ENCODE measurements at regions not wholly inside any gene's neighbourhood (a gene's known extent, or its start where the extent isn't known, plus 50 kb on each side); places are given as distances from the start of the nearest gene placed in this dataset.
"Not testable (repeated sequence)": the region's sequence is repeated elsewhere in the genome, so short reads cannot be mapped to it uniquely, and the experiment has no call there.

DNA sequence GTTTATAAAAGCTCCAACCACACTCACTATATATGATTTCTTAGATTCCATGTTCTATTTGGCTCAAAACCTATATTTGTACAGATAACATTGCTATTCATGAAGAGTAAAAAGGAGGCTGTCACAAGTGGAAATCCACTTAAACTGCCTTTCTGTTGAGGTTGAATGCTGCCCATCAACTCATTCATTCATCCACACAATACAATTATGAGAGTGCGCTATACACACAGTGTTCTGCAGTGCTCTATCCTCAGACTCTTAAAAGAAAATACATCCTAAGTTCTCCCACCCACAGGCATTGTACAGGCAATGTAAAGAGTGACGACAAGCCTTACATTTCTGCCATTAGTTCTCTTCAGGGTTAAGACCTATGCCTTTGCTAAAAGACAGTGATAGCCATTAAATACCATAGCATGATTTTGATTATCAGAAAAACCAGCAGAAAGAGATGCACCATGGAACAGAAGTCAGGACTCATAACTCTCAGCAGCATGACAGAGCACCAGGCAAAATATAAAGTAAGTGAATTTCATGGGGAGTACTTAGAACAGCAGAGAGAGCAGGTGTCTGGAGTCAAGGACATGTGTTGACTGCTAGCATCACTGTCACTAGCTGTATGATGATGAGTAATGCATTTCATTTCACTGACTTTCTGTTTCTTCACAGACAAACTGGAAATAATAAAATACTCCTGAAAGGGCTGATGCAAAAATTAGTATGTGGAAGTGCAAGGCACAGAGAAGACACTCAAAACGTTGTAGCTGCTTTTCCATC is 218.0 kb downstream of the RBM26 start:
- no peak for DNase-seq

DNA sequence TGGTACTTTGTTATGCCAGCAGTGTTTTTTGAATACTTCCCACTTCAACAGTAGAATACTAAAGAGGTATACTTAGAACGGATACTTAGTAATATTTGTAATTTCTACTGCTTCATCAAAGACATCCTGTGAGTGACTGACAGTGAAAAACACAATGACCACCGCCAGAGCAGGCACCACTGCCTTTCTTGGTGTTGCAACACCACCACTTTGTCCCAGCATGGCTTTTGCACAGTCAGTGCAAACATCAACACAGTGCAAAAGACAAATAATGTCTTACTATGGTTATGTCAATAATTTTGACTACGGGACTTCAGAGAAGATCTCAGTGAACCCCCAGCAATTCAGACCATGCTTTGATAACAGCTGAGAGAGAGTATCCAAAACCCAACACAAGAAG is 220.5 kb downstream of the RBM26 start:
- peak; percentile 54 for DNase-seq

DNA sequence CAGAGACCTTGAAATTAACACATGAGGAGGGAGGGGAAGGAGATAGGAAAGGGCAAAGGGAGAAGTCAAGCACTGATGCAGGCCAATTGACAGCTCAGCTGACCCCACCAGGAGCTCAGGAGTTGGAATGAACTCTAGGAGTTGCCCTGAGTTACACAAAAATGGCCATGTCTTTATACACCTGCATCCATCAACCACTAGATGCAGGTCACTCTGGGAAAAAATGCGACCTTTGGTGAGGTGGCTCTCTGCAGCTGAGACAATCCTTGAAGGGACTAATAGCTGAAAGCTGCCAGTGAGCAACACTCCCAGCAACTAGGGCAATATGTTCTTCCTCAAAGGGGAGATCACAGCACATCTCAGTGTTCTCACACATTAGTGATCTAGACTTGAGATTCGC is 222.8 kb downstream of the RBM26 start:
- DNase-seq: no peak

DNA sequence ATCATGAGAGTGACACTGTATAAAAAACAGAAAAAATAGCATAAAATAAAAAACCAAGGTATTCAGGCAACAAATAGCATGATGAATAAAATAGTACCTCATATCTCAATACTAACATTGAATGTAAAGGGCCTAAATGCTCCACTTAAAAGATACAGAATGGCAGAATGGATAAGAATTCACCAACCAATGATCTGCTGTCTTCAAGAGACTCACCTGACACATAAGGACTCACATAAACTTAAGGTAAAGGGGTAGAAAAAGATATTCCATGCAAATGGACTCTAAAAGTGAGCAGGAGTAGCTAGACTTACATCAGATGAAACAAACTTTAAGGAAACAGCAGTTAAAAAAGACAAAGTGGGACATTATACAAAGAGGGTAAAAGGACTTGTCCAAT is 232.4 kb downstream of the RBM26 start:
- DNase-seq: not testable (repeated sequence)

GRCh38 chr13:79172924-79173323 is 233.1 kb downstream of the RBM26 start:
- not testable (repeated sequence) for DNase-seq

GRCh38 chr13:79171141-79172061 is 234.7 kb downstream of the RBM26 start:
- no peak for DNase-seq

GRCh38 chr13:79160818-79161217 is 245.2 kb downstream of the RBM26 start:
- DNase-seq: no peak

- DNase-seq: no peak
These were observed 250.2 kb downstream of the RBM26 start for GRCh38 chr13:79155883-79156282.

DNA sequence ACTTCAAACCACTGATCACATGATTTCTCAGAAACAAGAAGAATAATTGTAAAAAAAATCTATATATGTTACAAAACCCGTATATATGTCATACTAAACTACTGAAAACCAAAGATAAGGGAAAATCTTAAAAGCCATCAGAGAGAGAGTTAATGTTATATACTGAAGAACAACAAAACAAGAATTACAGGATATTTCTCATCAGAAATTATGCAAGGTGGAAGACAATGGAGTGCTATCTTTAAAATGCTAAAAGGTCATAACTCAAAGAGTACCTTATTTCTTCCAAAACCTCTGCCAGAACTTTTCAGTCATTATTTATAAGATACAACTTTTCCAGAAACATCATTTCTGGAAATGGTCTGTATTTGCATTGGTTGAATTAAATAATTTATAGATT is 256.8 kb downstream of the RBM26 start:
- DNase-seq: no peak

DNA sequence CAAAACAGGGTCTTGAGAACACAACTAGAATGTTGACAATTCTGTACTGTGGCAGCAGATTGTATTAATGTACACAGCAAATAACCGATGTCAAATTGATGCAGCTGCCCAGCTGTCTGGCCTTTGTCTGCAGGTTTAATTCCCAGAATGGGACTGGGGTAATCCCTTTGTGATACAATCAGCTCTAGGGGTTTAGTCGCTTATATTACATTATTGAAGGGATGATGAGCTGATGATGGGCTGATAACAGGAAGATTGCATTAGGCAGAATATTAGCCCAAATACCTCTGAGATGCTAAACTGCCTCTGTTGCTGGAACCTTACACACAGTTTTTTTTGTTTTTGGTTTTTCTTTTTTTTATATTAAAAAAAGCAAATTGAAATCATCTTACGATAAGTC is 265.0 kb downstream of the RBM26 start:
- no peak for DNase-seq

DNA sequence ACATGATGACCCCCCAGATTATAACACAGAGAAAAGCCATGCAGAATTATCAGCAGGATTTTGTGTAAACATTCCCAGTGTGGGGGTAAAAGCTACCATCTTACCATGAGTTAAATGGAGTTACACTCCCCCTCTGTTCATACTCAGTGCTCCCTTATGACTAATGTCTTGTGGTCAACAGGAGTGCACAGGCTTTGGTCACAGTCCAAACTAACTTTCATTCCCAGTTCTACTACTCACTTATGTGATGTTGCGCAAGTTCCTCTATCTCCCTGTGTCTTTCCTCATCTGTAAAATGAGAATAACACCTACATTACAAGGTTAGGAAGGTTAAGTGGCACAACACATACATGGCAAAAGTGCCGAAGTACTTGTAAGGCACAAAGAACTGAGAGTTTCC is 277.9 kb downstream of the RBM26 start:
- no peak for DNase-seq

DNA sequence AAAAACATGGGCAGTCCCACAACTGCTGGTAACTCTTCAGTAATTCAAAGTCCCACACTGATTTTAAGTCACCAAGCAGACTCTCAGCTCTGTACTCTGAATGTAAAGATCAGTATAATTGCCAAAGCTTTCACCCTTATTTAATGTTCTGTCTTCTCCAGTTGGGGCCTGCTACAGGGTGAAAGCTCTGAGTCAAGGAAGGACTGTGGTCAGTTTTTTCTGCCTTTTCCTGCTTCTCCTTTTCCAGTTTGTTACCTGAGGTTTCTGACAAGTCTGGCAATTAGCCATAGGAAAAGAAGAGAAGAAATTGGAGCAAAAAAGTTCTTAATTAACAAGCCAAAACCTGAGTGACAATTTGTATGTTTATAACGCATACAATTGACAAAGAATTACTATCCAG is 279.3 kb downstream of the RBM26 start:
- DNase-seq: no peak

DNA sequence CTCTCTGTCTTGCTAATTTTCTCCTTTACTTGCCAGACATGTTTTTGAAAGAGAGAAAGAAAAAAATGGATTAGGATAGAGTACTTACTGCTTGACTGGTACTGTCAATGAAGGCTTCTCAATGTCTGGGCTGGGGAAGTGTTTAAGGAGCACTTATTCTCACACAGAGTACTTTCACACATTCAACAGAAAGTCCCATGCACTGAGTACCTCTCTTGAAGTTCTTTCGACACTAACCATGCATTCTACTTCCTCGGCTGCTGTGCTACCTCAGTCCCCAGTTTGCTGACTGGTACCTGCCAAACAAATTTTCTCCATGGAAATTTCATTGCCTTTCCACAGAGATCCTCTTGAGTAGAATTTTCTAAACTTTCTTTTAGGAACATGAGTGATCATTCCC is 281.9 kb downstream of the RBM26 start:
- DNase-seq: no peak

GRCh38 chr13:79121286-79121685 is 284.8 kb downstream of the RBM26 start:
- no peak for DNase-seq

- no peak for DNase-seq
These were observed 286.4 kb downstream of the RBM26 start for GRCh38 chr13:79119578-79120107.

GRCh38 chr13:79112016-79112415 is 294.0 kb downstream of the RBM26 start:
- no peak for DNase-seq

DNA sequence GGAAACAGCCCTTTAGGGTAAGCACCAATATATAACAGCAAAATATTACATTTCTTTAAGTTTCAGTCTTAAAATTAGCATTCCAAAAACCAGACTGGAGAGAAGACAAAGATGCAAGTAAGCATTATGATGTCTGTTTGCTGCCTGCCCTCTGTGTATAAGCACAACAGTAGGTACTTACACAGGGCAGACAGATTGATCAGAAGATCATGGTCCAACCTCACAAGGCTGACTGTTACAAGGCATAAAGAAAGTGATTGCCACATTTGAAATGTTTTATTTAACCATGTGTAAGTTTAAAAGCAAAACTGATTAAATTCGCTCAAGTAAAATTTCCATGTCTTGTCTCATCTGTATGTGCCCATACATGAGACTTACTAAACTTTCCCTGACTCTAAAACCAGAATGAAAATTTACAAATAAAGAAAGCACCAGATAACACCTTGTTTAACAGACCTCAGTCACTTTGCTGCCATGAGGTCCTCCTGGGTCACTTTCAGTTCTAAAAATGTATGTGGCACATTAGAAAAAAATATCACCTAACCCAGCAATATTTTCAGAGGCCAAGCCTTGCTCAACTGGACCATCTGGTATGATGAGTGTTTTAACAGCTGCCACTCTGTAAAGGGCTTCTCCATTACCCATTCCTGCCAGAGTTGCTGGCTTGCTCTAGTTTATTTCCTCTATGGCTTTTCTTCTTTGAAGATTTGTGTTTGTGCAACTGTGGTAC is 297.0 kb downstream of the RBM26 start:
- no peak for DNase-seq

DNA sequence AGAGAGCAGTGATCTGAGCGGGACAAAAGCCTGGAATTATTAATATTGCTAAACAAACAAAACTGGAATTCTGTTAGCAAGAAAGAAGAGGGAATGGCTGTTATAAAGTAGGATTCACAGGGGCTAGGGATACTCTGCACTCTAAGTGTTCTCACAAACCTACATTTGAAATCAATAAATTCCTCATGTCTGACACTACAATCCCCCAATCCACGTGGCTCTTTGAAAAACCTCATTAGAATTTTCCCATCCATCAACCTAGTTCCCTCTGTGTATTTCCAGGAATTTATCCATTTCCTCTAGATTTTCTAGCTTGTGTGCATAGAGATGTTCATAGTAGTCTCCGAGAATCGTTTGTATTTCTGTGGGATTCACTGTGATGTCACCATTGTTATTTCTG is 307.5 kb downstream of the RBM26 start:
- DNase-seq: no peak

GRCh38 chr13:79097201-79097600 is 308.9 kb downstream of the RBM26 start:
- no peak for DNase-seq

DNA sequence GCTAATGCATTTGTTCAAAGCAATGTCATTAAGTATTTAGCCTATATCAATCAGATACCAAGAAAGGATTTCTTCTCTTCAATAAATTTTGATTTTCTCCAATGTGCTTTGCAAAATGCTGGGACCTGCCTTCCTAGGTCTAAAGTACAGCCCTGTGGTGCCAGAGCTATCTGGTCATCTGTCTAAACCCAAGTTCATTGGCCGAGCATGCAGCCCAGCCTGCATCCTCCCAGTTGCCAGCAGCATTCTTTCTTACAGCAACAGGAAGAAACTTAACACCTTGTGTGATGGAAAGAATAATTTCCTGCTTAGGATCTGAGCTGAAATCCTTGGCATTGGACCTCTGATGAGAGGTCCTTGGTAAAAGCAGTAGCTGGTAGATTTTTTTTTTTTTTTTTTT is 310.0 kb downstream of the RBM26 start:
- no peak for DNase-seq

GRCh38 chr13:79090552-79091124 is 315.4 kb downstream of the RBM26 start:
- DNase-seq: no peak

GRCh38 chr13:79084802-79085424 is 321.1 kb downstream of the RBM26 start:
- DNase-seq: no peak

Measured in activated CD4-positive, alpha-beta T cell treated with anti-CD3 and anti-CD28 coated beads, Interleukin-10, Interleukin-2, amounts not matched to agents 100 ng/mL and 50 ng/mL, durations not matched to agents 16 hours and 8 hours (primary cell).